Stimulated activated naive B cell treated with anti-CD40 and anti-IgM and Interleukin-4, amounts not matched to agents 10 μg/mL and 1 μg/mL and 100 μg/mL, for 72 hours (primary cell): ENCODE measurements at regions not wholly inside any gene's neighbourhood (a gene's known extent, or its start where the extent isn't known, plus 50 kb on each side); places are given as distances from the start of the nearest gene placed in this dataset.
"Not testable (repeated sequence)": the region's sequence is repeated elsewhere in the genome, so short reads cannot be mapped to it uniquely, and the experiment has no call there.

Experiments
- ATAC-seq, 2 donors: fragments of 150-1000 bp; cut with Tn5 transposase; replicated peaks; 2 replicates each; pipeline ENCODE4 v1.10.0; 2021; ENCODE audit warnings: moderate library complexity in 1 of 2
- DNase-seq: peaks from one replicate; pipeline ENCODE4 v3.0.0; 2021
- H3K27ac Mint-ChIP-seq: one replicate; pipeline ENCODE4 v1.8.0; 2022; ENCODE audit warnings: mild to moderate bottlenecking, mixed read lengths
- H3K27me3 Mint-ChIP-seq, 2 donors: one replicate each; pipeline ENCODE4 v1.8.0; 2022; ENCODE audit warnings: mixed read lengths in 2 of 2
- H3K36me3 Mint-ChIP-seq, 2 donors: one replicate each; pipeline ENCODE4 v1.8.0; 2022; ENCODE audit warnings: mixed read lengths in 2 of 2, mild to moderate bottlenecking in 1 of 2
- H3K4me1 Mint-ChIP-seq, 2 donors: one replicate each; pipeline ENCODE4 v1.8.0; 2022; ENCODE audit warnings: mixed read lengths in 2 of 2, mild to moderate bottlenecking in 1 of 2
- H3K4me3 Mint-ChIP-seq, 2 donors: one replicate each; pipeline ENCODE4 v1.8.0; 2022; ENCODE audit warnings: mild to moderate bottlenecking in 2 of 2, mixed read lengths in 2 of 2, moderate library complexity in 1 of 2
- H3K9me3 Mint-ChIP-seq, 2 donors: one replicate each; pipeline ENCODE4 v1.8.0; 2022; ENCODE audit warnings: mixed read lengths in 2 of 2, mild to moderate bottlenecking in 1 of 2

- H3K9me3 Mint-ChIP-seq, ATAC-seq, H3K36me3 Mint-ChIP-seq, DNase-seq, H3K27ac Mint-ChIP-seq, H3K4me3 Mint-ChIP-seq: not testable (repeated sequence)
- peaks cover 12 to 15% of the 10 kb centered on the region in 2 donors for H3K27me3 Mint-ChIP-seq
- peaks cover 11 to 12% of the 10 kb centered on the region in 2 donors for H3K4me1 Mint-ChIP-seq
Measured at GRCh38 chr10:22467393-22467792, 122.1 kb downstream of the SPAG6 start.

GRCh38 chr10:22468570-22469320 is 123.4 kb downstream of the SPAG6 start:
- H3K4me3 Mint-ChIP-seq, result no peak overlapping the region
- peaks cover 15 to 18% of the 10 kb centered on the region in 2 donors for H3K27me3 Mint-ChIP-seq
- no peaks in the 10 kb centered on the region for H3K9me3 Mint-ChIP-seq
- ATAC-seq (no peak), DNase-seq (no peak)
- no peaks in the 10 kb centered on the region for H3K36me3 Mint-ChIP-seq
- no peak overlapping the region for H3K27ac Mint-ChIP-seq
- H3K4me1 Mint-ChIP-seq, result peaks cover 6 to 11% of the 10 kb centered on the region in 2 donors

GRCh38 chr10:22473044-22473443 is 127.7 kb downstream of the SPAG6 start:
- no peak for DNase-seq
- H3K9me3 Mint-ChIP-seq, result no peaks in the 10 kb centered on the region
- ATAC-seq, result no peak
- no peak overlapping the region for H3K4me3 Mint-ChIP-seq
- peaks cover 0 to 4% of the 10 kb centered on the region in 2 donors for H3K36me3 Mint-ChIP-seq
- peaks cover 10 to 19% of the 10 kb centered on the region in 2 donors for H3K4me1 Mint-ChIP-seq
- no peak overlapping the region for H3K27ac Mint-ChIP-seq
- H3K27me3 Mint-ChIP-seq, result peaks cover 33 to 51% of the 10 kb centered on the region in 2 donors

GRCh38 chr10:22473459-22473858 is 128.2 kb downstream of the SPAG6 start:
- no peak overlapping the region for H3K4me3 Mint-ChIP-seq
- DNase-seq (no peak), ATAC-seq (no peak)
- peaks cover 0 to 4% of the 10 kb centered on the region in 2 donors for H3K36me3 Mint-ChIP-seq
- peaks cover 36 to 53% of the 10 kb centered on the region in 2 donors for H3K27me3 Mint-ChIP-seq
- H3K27ac Mint-ChIP-seq, result no peak overlapping the region
- H3K4me1 Mint-ChIP-seq, result peaks cover 10 to 19% of the 10 kb centered on the region in 2 donors
- no peaks in the 10 kb centered on the region for H3K9me3 Mint-ChIP-seq

- H3K27me3 Mint-ChIP-seq, result peaks cover 32 to 48% of the 10 kb centered on the region in 2 donors
- ATAC-seq, result peak; percentile 41
- no peaks in the 10 kb centered on the region for H3K9me3 Mint-ChIP-seq
- H3K36me3 Mint-ChIP-seq, result peaks cover 0 to 4% of the 10 kb centered on the region in 2 donors
- H3K4me3 Mint-ChIP-seq, result peak overlapping the region; percentile 89 to 90
- peak overlapping the region; percentile 93 for H3K27ac Mint-ChIP-seq
- H3K4me1 Mint-ChIP-seq, result peaks cover 12 to 19% of the 10 kb centered on the region in 2 donors
- no peak for DNase-seq
Measured at GRCh38 chr10:22475651-22476600, 130.6 kb downstream of the SPAG6 start.

- ATAC-seq (peak; percentile 16 to 20), DNase-seq (no peak)
- Mint-ChIP-seq H3K4me1 (peaks cover 15 to 19% of the 10 kb centered on the region in 2 donors), H3K27me3 (peaks cover 30 to 44% of the 10 kb centered on the region in 2 donors), H3K36me3 (peaks cover 0 to 4% of the 10 kb centered on the region in 2 donors), H3K9me3 (no peaks in the 10 kb centered on the region), H3K27ac (peak overlapping the region; percentile 67), H3K4me3 (peak overlapping the region; percentile 72 to 77)
Measured at GRCh38 chr10:22476601-22477321, 131.5 kb downstream of the SPAG6 start.

- H3K4me3 Mint-ChIP-seq, result peak overlapping the region; percentile 72 to 77
- DNase-seq, result no peak
- H3K9me3 Mint-ChIP-seq, result no peaks in the 10 kb centered on the region
- H3K4me1 Mint-ChIP-seq, result peaks cover 19 to 20% of the 10 kb centered on the region in 2 donors
- H3K27ac Mint-ChIP-seq, result no peak overlapping the region
- ATAC-seq, result peak in 1 of 2 donors; percentile 32
- H3K36me3 Mint-ChIP-seq, result peaks cover 0 to 4% of the 10 kb centered on the region in 2 donors
- H3K27me3 Mint-ChIP-seq, result peaks cover 25 to 39% of the 10 kb centered on the region in 2 donors
Measured at GRCh38 chr10:22477334-22478287, 132.3 kb downstream of the SPAG6 start.

- peaks cover 0 to 4% of the 10 kb centered on the region in 2 donors for H3K36me3 Mint-ChIP-seq
- ATAC-seq (no peak), DNase-seq (no peak)
- H3K4me1 Mint-ChIP-seq, result peaks cover 19 to 20% of the 10 kb centered on the region in 2 donors
- H3K27ac Mint-ChIP-seq, result no peak overlapping the region
- peaks cover 19 to 39% of the 10 kb centered on the region in 2 donors for H3K27me3 Mint-ChIP-seq
- H3K9me3 Mint-ChIP-seq, result no peaks in the 10 kb centered on the region
- H3K4me3 Mint-ChIP-seq, result no peak overlapping the region
Measured at GRCh38 chr10:22478555-22479334, 133.4 kb downstream of the SPAG6 start.

- Mint-ChIP-seq H3K4me1 (peaks cover 19 to 20% of the 10 kb centered on the region in 2 donors), H3K27me3 (peaks cover 19 to 37% of the 10 kb centered on the region in 2 donors), H3K36me3 (peaks cover 0 to 4% of the 10 kb centered on the region in 2 donors), H3K4me3 (no peak overlapping the region), H3K27ac (no peak overlapping the region), H3K9me3 (no peaks in the 10 kb centered on the region)
- ATAC-seq (no peak), DNase-seq (no peak)
Measured at GRCh38 chr10:22479419-22479818, 134.1 kb downstream of the SPAG6 start.

GRCh38 chr10:22481106-22481505 is 135.8 kb downstream of the SPAG6 start:
- H3K36me3 Mint-ChIP-seq, result no peaks in the 10 kb centered on the region
- no peak for DNase-seq
- no peak for ATAC-seq
- no peak overlapping the region for H3K4me3 Mint-ChIP-seq
- no peak overlapping the region for H3K27ac Mint-ChIP-seq
- H3K4me1 Mint-ChIP-seq, result peaks cover 11 to 13% of the 10 kb centered on the region in 2 donors
- no peaks in the 10 kb centered on the region for H3K9me3 Mint-ChIP-seq
- H3K27me3 Mint-ChIP-seq, result peaks cover 9 to 21% of the 10 kb centered on the region in 2 donors

- peaks cover 5 to 19% of the 10 kb centered on the region in 2 donors for H3K27me3 Mint-ChIP-seq
- H3K36me3 Mint-ChIP-seq, result no peaks in the 10 kb centered on the region
- no peak for DNase-seq
- H3K27ac Mint-ChIP-seq, result no peak overlapping the region
- H3K4me1 Mint-ChIP-seq, result peaks cover 5 to 11% of the 10 kb centered on the region in 2 donors
- no peak overlapping the region for H3K4me3 Mint-ChIP-seq
- no peak for ATAC-seq
- no peaks in the 10 kb centered on the region for H3K9me3 Mint-ChIP-seq
Measured at GRCh38 chr10:22481687-22482539, 136.6 kb downstream of the SPAG6 start.

GRCh38 chr10:22483132-22483531 is 137.8 kb downstream of the SPAG6 start:
- DNase-seq (no peak), ATAC-seq (no peak)
- H3K9me3 Mint-ChIP-seq, result no peaks in the 10 kb centered on the region
- H3K4me1 Mint-ChIP-seq, result peaks cover 0 to 10% of the 10 kb centered on the region in 2 donors
- no peak overlapping the region for H3K27ac Mint-ChIP-seq
- H3K4me3 Mint-ChIP-seq, result no peak overlapping the region
- H3K36me3 Mint-ChIP-seq, result no peaks in the 10 kb centered on the region
- peaks cover 3 to 9% of the 10 kb centered on the region in 2 donors for H3K27me3 Mint-ChIP-seq
